ENCODE measurements at regions not wholly inside any gene's neighbourhood (a gene's known extent, or its start where the extent isn't known, plus 50 kb on each side); places are given as distances from the start of the nearest gene placed in this dataset.

DNA sequence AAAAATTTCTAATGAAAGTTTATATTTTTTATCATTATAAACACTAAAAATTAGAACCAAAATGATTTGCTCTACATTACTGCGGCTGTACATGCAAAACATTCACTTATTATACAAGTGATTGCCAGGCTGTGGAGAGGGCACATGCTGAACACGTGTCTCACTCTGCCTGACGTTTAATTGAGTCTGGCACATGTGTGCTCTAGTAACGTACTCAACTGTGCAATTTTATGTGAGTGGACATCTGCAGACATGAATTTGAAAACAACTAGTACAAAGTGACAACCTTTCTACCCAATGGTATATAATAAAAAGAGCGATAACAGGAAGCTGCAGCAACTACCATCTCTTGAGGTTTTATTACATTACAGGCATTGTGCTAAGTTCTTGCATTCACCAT, 341.4 kb downstream of the KLF12 start:
- H3K36me3 Mint-ChIP-seq: no peaks in the 10 kb centered on the region
- Histone ChIP-seq H3K27me3 (ENCODE audit: control insufficient read depth in 2 of 2, insufficient read depth in 2 of 2, low read length in 2 of 2) (no peaks in the 10 kb centered on the region), H3K9me3 (replicated peaks in 1 of 2; ENCODE audit: control insufficient read depth in 1 of 2, insufficient read depth in 1 of 2, low read length in 2 of 2) (peaks cover 0 to 2% of the 10 kb centered on the region in 2 donors), H2AFZ (ENCODE audit: insufficient read depth, low read depth, low read length, poor library complexity, severe bottlenecking) (no peak overlapping the region), H3K27ac (ENCODE audit: low read depth in 1 of 2, low read length in 2 of 2) (no peak overlapping the region), H3K4me1 (ENCODE audit: control insufficient read depth in 1 of 2, insufficient read depth in 2 of 2, low read length in 2 of 2) (no peaks in the 10 kb centered on the region), H3K36me3 (replicated peaks in 1 of 2; ENCODE audit: control insufficient read depth in 1 of 2, insufficient read depth in 2 of 2, low read length in 2 of 2) (no peaks in the 10 kb centered on the region), H3K9ac (ENCODE audit: insufficient read depth, low read length, poor library complexity, severe bottlenecking) (no peak overlapping the region), H3K79me2 (ENCODE audit: insufficient read depth, low read length) (no peaks in the 10 kb centered on the region), H4K20me1 (ENCODE audit: insufficient read depth, low read length) (no peaks in the 10 kb centered on the region), H3K4me3 (replicated peaks in 1 of 3; ENCODE audit: low read depth in 2 of 3, low read length in 3 of 3) (no peak overlapping the region), H3K4me2 (replicated peaks; ENCODE audit: extremely low read depth, low read length, poor library complexity, severe bottlenecking) (no peak overlapping the region)
- WGBS (ENCODE audit: insufficient coverage): no CpG with 5 or more reads among the region's 5 CpGs
- DNase-seq: no peak
- H3K4me3 Mint-ChIP-seq: no peak overlapping the region
- H3K9me3 Mint-ChIP-seq: peaks cover 0 to 4% (median 0%) of the 10 kb centered on the region in 7 donors
- TF ChIP-seq CTCF (IDR thresholded peaks at IDR 0.05): no peak
- intact Hi-C loops (cut with micrococcal nuclease): no loop called here
- H3K4me1 Mint-ChIP-seq: no peaks in the 10 kb centered on the region
- no peak overlapping the region for H3K27ac Mint-ChIP-seq
- no peaks in the 10 kb centered on the region for H3K27me3 Mint-ChIP-seq (ENCODE audit: low read depth in 3 of 3)

DNA sequence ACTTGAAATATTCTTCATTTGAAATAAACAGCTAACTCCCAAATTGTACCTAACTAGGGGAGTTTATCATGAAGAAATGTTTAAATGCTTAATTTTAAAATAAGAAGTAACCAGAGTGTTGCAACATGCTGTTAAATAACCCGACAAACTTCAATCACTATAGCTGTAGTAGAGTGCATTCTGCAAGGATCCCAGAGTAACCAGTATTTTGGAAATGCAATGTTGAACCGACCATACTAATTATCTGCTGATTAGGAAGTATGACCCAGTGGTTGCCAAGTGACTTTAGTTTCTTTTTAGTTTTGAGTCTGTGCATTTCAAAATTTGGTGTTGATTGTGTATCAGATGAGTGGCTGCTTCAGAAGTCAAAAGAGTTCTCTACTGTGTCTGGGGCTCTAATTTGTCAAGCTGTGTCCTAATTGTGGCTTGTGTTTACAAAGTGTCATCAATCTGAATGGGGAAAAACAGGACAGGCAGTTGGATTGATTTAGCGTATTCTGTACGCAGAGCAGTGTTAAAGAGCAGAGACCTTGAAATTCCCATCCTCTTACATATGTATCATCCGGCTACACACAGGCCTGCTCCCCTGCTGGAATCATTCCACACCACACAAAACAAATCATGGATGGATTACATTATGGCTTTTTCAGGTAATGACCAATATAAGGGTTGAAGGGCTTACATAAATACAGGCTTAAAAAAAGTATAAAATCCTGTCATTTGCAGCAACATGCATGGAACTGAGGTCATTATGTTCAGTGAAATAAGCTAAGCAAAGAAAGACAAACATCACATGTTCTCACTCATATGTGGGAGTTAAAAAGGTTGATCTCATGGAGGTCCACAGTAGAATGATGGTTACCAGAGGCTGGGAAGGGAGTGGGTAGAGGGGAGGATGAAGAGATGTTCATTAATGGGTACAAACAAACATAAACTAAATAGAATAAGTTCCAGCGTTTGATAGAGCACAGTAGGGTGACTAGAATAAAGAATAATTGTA, 351.5 kb downstream of the KLF12 start:
- no peaks in the 10 kb centered on the region for H3K4me1 Mint-ChIP-seq
- peaks cover 0 to 8% of the 10 kb centered on the region in 2 donors for H3K9me3 ChIP-seq (replicated peaks in 1 of 2; ENCODE audit: control insufficient read depth in 1 of 2, insufficient read depth in 1 of 2, low read length in 2 of 2)
- H2AFZ ChIP-seq (ENCODE audit: insufficient read depth, low read depth, low read length, poor library complexity, severe bottlenecking): no peak overlapping the region
- peaks cover 0 to 7% (median 2%) of the 10 kb centered on the region in 7 donors for H3K9me3 Mint-ChIP-seq
- H4K20me1 ChIP-seq (ENCODE audit: insufficient read depth, low read length): no peaks in the 10 kb centered on the region
- no peaks in the 10 kb centered on the region for H3K27me3 Mint-ChIP-seq (ENCODE audit: low read depth in 3 of 3)
- H3K27me3 ChIP-seq (ENCODE audit: control insufficient read depth in 2 of 2, insufficient read depth in 2 of 2, low read length in 2 of 2): no peaks in the 10 kb centered on the region
- no peak overlapping the region for H3K4me3 ChIP-seq (replicated peaks in 1 of 3; ENCODE audit: low read depth in 2 of 3, low read length in 3 of 3)
- no peak for TF ChIP-seq CTCF (IDR thresholded peaks at IDR 0.05)
- no peaks in the 10 kb centered on the region for H3K79me2 ChIP-seq (ENCODE audit: insufficient read depth, low read length)
- WGBS (ENCODE audit: insufficient coverage): no CpG with 5 or more reads among the region's 6 CpGs
- H3K9ac ChIP-seq (ENCODE audit: insufficient read depth, low read length, poor library complexity, severe bottlenecking): no peak overlapping the region
- no peaks in the 10 kb centered on the region for H3K36me3 ChIP-seq (replicated peaks in 1 of 2; ENCODE audit: control insufficient read depth in 1 of 2, insufficient read depth in 2 of 2, low read length in 2 of 2)
- DNase-seq: no peak
- H3K4me2 ChIP-seq (replicated peaks; ENCODE audit: extremely low read depth, low read length, poor library complexity, severe bottlenecking): no peak overlapping the region
- no peak overlapping the region for H3K27ac Mint-ChIP-seq
- no peak overlapping the region for H3K27ac ChIP-seq (ENCODE audit: low read depth in 1 of 2, low read length in 2 of 2)
- H3K4me3 Mint-ChIP-seq: no peak overlapping the region
- no peaks in the 10 kb centered on the region for H3K36me3 Mint-ChIP-seq
- H3K4me1 ChIP-seq (ENCODE audit: control insufficient read depth in 1 of 2, insufficient read depth in 2 of 2, low read length in 2 of 2): no peaks in the 10 kb centered on the region
- intact Hi-C loops (cut with micrococcal nuclease): no loop called here

Data from CD14-positive monocyte (primary cell).